Kidney (tissue), 13 donors: ENCODE measurements at regions not wholly inside any gene's neighbourhood (a gene's known extent, or its start where the extent isn't known, plus 50 kb on each side); places are given as distances from the start of the nearest gene placed in this dataset.

ENCODE experiments used
- DNase-seq, 5 donors: peaks; one replicate each; pipeline ENCODE4 v3.0.0-alpha.2; 2013 to 2020
- FAIRE-seq: peaks from 2 replicates; lab custom pipeline; 2012; peaks lifted over from hg19 to GRCh38; lab: Jason Lieb, UNC
- H3K27ac ChIP-seq, 2 donors: one replicate each; pipeline ENCODE4 v1.7.0; 2013; ENCODE audit warnings: low read depth in 2 of 2, low read length in 2 of 2, inconsistent platforms in 1 of 2
- H3K27me3 ChIP-seq: one replicate; pipeline ENCODE4 v1.7.1; 2013; ENCODE audit warnings: low read length, inconsistent platforms; ENCODE audit not compliant: control insufficient read depth, insufficient read depth
- H3K36me3 ChIP-seq, 3 donors: one replicate each; pipeline versions ENCODE4 v1.7.0 to v1.7.1; 2013; ENCODE audit warnings: low read length in 3 of 3, control low read depth in 1 of 3, inconsistent platforms in 1 of 3; ENCODE audit not compliant: insufficient read depth in 3 of 3, control insufficient read depth in 2 of 3
- H3K4me1 ChIP-seq, 3 donors: one replicate each; pipeline versions ENCODE4 v1.7.0 to v1.7.1; 2013; ENCODE audit warnings: low read length in 3 of 3, inconsistent platforms in 1 of 3, low read depth in 1 of 3; ENCODE audit not compliant: control insufficient read depth in 2 of 3, insufficient read depth in 2 of 3
- H3K4me3 ChIP-seq, 3 donors: one replicate each; pipeline versions ENCODE4 v1.7.0 to v1.8.1; 2013; ENCODE audit warnings: low read length in 3 of 3, control low read depth in 1 of 3, inconsistent platforms in 1 of 3
- H3K9ac ChIP-seq, 3 donors: one replicate each; pipeline versions ENCODE4 v1.7.0 to v1.7.1; 2013; ENCODE audit warnings: low read length in 3 of 3, control low read depth in 1 of 3, inconsistent platforms in 1 of 3
- H3K9me3 ChIP-seq, 3 donors: one replicate each; pipeline versions ENCODE4 v1.7.0 to v1.7.1; 2013; ENCODE audit warnings: low read length in 3 of 3, control low read depth in 1 of 3, inconsistent platforms in 1 of 3; ENCODE audit not compliant: control insufficient read depth in 2 of 3, insufficient read depth in 1 of 3
- intact Hi-C: fragments of 100-400 bp; cut with DNase I; formaldehyde crosslinking; loops from one replicate; pipeline ENCODE4 v1.11.1; 2022
- TF ChIP-seq, protein P1 (sequence below): IDR thresholded peaks from 3 replicates; pipeline ENCODE4 v1.5.1; 2012; ENCODE audit warnings: mild to moderate bottlenecking, moderate library complexity, borderline replicate concordance; ENCODE audit not compliant: insufficient read depth; ENCODE audit errors: extremely low read depth
- donor health status: control.
- donor health status: control.
- donor health status: control.
- donor health status: control.
- donor health status: control.
- donor health status: DM: yes; HTN: yes; CAD: no.
- donor health status: Normal renal cell carcinoma (clear cell type).

DNA sequence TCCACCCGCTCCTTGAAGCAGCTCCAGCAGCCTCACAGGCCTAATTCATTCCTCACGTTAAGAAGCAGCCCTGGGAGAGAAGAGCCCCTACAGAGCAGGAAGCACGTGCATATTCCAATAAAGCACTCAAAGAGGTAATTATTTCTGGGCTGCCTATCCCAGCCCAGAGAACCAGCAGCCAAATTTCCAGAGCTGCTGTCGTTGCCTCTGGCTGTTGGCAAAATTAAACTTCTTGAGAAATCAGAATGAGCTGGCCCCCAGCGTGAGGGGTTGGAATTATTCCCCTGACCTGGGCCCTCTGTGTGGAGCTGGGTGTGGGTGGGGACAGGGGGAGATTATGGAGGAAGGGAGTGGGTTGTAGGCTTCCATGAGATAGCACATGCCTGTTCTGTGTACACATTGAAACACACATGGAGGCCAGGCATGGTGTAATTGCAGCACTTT is 86.8 kb upstream of the HSPA9 start:
- intact Hi-C loops, result no loop called here
- peaks cover 0 to 2% (median 0%) of the 10 kb centered on the region in 3 donors for H3K4me1 ChIP-seq
- no peak for FAIRE-seq
- H3K27me3 ChIP-seq, result no peaks in the 10 kb centered on the region
- peak in 1 of 5 donors; percentile 16 for DNase-seq
- TF ChIP-seq, protein P1, sequence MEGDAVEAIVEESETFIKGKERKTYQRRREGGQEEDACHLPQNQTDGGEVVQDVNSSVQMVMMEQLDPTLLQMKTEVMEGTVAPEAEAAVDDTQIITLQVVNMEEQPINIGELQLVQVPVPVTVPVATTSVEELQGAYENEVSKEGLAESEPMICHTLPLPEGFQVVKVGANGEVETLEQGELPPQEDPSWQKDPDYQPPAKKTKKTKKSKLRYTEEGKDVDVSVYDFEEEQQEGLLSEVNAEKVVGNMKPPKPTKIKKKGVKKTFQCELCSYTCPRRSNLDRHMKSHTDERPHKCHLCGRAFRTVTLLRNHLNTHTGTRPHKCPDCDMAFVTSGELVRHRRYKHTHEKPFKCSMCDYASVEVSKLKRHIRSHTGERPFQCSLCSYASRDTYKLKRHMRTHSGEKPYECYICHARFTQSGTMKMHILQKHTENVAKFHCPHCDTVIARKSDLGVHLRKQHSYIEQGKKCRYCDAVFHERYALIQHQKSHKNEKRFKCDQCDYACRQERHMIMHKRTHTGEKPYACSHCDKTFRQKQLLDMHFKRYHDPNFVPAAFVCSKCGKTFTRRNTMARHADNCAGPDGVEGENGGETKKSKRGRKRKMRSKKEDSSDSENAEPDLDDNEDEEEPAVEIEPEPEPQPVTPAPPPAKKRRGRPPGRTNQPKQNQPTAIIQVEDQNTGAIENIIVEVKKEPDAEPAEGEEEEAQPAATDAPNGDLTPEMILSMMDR, result no peak
- no peaks in the 10 kb centered on the region for H3K36me3 ChIP-seq
- H3K27ac ChIP-seq, result no peak overlapping the region
- no peak overlapping the region for H3K9ac ChIP-seq
- H3K9me3 ChIP-seq, result no peaks in the 10 kb centered on the region
- no peak overlapping the region for H3K4me3 ChIP-seq

GRCh38 chr5:138661291-138661960 is 86.2 kb upstream of the HSPA9 start:
- Histone ChIP-seq H3K4me1 (peaks cover 0 to 2% (median 0%) of the 10 kb centered on the region in 3 donors), H3K4me3 (no peak overlapping the region), H3K9ac (no peak overlapping the region), H3K9me3 (no peaks in the 10 kb centered on the region), H3K27ac (no peak overlapping the region), H3K36me3 (no peaks in the 10 kb centered on the region), H3K27me3 (no peaks in the 10 kb centered on the region)
- intact Hi-C loops, result no loop called here
- DNase-seq (peak in 1 of 5 donors; percentile 55), FAIRE-seq (no peak)
- TF ChIP-seq, protein P1, result no peak

DNA sequence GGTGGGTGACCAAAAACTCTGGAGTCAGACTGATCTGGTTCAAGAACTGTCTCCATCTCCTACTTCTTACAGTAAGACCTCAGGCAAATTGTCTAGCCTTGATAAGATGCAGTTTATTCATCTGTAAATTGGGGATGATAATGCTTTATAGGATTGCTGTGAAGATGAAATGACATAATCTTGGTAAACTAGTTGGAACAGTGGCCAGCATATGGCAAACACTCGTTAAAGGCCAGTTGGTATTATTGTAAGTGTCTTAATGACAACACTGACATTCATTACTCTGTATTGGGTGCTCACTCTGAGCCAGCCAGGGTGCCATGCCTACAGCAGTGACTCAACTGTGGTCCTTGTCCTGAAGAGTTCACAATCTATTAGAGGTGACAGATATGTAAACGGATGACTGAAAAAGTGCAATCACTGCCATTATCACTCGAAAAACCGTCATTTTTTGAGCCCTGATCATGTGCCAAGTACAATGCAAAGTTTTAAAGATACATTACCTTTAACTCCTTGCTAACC is 84.9 kb upstream of the HSPA9 start:
- TF ChIP-seq, protein P1, result no peak
- no peaks in the 10 kb centered on the region for H3K27me3 ChIP-seq
- no peaks in the 10 kb centered on the region for H3K9me3 ChIP-seq
- DNase-seq, result no peak
- intact Hi-C loops, result no loop called here
- FAIRE-seq, result no peak
- H3K4me3 ChIP-seq, result no peak overlapping the region
- H3K36me3 ChIP-seq, result no peaks in the 10 kb centered on the region
- H3K4me1 ChIP-seq, result no peaks in the 10 kb centered on the region
- no peak overlapping the region for H3K9ac ChIP-seq
- no peak overlapping the region for H3K27ac ChIP-seq
